Transverse colon (tissue), 4 donors: ENCODE measurements at regions not wholly inside any gene's neighbourhood (a gene's known extent, or its start where the extent isn't known, plus 50 kb on each side); places are given as distances from the start of the nearest gene placed in this dataset.

ENCODE experiments used
- DNase-seq: peaks from one replicate; pipeline ENCODE4 v3.0.0-alpha.2; 2019
- H3K27ac ChIP-seq, 4 donors: fragments of 200-600 bp; sonication (generic); 2 replicates each; pipeline ENCODE4 v1.5.1; 2016 to 2018; ENCODE audit warnings: inconsistent platforms in 4 of 4
- H3K27me3 ChIP-seq: fragments of 200-600 bp; sonication (generic); 2 replicates; pipeline ENCODE4 v1.5.1; 2017; ENCODE audit warnings: inconsistent platforms
- H3K36me3 ChIP-seq, 4 donors: fragments of 200-600 bp; sonication (generic); 2 replicates each; pipeline ENCODE4 v1.5.1; 2017 to 2019; ENCODE audit warnings: inconsistent platforms in 4 of 4
- H3K4me1 ChIP-seq, 4 donors: fragments of 200-600 bp; sonication (generic); 2 replicates each; pipeline ENCODE4 v1.5.1; 2017 to 2020; ENCODE audit warnings: inconsistent platforms in 4 of 4
- H3K4me3 ChIP-seq, 4 donors: fragments of 200-600 bp; sonication (generic); 1 replicate in 1 of 4; 2 replicates in 3 of 4; pipeline versions ENCODE4 v1.5.1 to v1.6.1; 2017 to 2019; ENCODE audit warnings: inconsistent platforms in 4 of 4
- H3K9me3 ChIP-seq, 2 donors: fragments of 200-600 bp; sonication (generic); 2 replicates each; pipeline ENCODE4 v1.5.1; 2017 to 2019; ENCODE audit warnings: inconsistent platforms in 2 of 2
- EP300 ChIP-seq: sonication (generic); formaldehyde crosslinking; IDR thresholded peaks from one replicate; pipeline ENCODE4 v1.6.1; 2017; ENCODE audit warnings: antibody characterized with exemption, low read depth
- POLR2A ChIP-seq: fragments of 450-650 bp; IDR thresholded peaks from one replicate; pipeline ENCODE4 v1.6.1; 2016; ENCODE audit warnings: antibody characterized with exemption, mild to moderate bottlenecking, moderate library complexity
- POLR2AphosphoS5 ChIP-seq, 3 donors: sonication (generic); formaldehyde crosslinking; IDR thresholded peaks; one replicate each; pipeline ENCODE4 v1.6.1; 2016; ENCODE audit warnings: antibody characterized with exemption in 3 of 3
- WGBS, 2 donors: methylation state at CpG; one replicate each; pipeline ENCODE4 v1.1.5; 2018; ENCODE audit warnings: low coverage in 1 of 2; 5-methylcytosine and 5-hydroxymethylcytosine counted together
- in situ Hi-C, 4 donors: fragments of 200-750 bp; cut with MboI; loops; one replicate each; pipeline versions ENCODE4 v1.15.0 to v1.15.1; 2017; ENCODE audit warnings: low sequenced_read_pairs in 3 of 4, low pct_ligation_motif_present in 1 of 4, low pct_unique_long_range_greater_than_20kb in 1 of 4
- intact Hi-C: fragments of 100-400 bp; cut with DNase I; formaldehyde crosslinking; loops from one replicate; pipeline ENCODE4 v1.15.1; 2023; ENCODE audit warnings: low total_unique reads
- TF ChIP-seq, protein P1 (sequence below), 5 experiments: fragments of 200-600 bp in 3 of 5; fragments of 450-650 bp in 2 of 5; sonication (generic) in 3 of 5; IDR thresholded peaks; 1 replicate in 2 of 5; 2 replicates in 3 of 5; pipeline ENCODE4 v1.5.1; 2016 to 2017; ENCODE audit warnings: antibody characterized with exemption in 5 of 5, inconsistent platforms in 3 of 5, mild to moderate bottlenecking in 2 of 5, moderate library complexity in 1 of 5

DNA sequence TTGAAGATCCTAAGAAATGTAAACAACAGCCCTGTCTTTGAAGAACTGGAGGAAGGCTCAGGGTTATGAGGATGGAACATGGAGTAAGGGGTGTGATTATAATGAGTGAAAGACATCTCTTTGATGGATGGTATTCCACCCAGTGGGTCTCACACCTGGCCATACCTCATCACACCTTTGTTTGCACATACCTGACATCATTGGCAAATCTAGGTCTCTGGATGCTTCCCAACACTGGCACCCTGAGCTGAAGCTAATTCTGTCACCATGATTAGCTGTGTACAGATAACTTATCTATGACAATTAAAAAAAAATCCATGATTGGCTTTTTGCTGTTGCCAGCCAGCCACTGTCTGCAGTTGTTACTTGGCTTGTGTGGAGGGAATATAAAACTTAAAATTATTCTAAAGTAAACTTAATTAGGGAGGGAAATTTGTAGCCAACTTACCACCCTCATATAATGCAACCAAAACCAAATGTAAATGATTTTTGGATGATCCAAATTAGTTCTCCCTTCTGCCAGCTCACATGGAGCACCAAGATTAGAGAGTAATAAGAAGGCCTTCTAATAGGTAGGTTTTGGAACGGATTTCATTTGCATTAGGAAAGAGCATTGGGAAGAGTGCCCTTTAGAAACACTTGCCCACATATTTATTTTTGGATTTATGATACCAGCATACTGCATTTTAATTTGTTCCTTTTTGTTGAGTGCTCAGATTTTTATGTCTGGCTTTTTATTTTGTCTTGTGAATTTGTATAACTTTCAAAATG, 249.5 kb downstream of the SOX4 start:
- Histone ChIP-seq H3K4me3 (no peak overlapping the region), H3K27ac (no peak overlapping the region), H3K36me3 (no peaks in the 10 kb centered on the region), H3K27me3 (no peaks in the 10 kb centered on the region), H3K4me1 (peaks cover 0 to 13% (median 9%) of the 10 kb centered on the region in 4 donors), H3K9me3 (no peaks in the 10 kb centered on the region)
- DNase-seq = no peak
- 48 to 50% methylated on average over 1 of the region's 1 CpG for WGBS, 2 donors
- intact Hi-C loops = no loop called here
- in situ Hi-C loops = no loop called here
- TF ChIP-seq, protein P1, sequence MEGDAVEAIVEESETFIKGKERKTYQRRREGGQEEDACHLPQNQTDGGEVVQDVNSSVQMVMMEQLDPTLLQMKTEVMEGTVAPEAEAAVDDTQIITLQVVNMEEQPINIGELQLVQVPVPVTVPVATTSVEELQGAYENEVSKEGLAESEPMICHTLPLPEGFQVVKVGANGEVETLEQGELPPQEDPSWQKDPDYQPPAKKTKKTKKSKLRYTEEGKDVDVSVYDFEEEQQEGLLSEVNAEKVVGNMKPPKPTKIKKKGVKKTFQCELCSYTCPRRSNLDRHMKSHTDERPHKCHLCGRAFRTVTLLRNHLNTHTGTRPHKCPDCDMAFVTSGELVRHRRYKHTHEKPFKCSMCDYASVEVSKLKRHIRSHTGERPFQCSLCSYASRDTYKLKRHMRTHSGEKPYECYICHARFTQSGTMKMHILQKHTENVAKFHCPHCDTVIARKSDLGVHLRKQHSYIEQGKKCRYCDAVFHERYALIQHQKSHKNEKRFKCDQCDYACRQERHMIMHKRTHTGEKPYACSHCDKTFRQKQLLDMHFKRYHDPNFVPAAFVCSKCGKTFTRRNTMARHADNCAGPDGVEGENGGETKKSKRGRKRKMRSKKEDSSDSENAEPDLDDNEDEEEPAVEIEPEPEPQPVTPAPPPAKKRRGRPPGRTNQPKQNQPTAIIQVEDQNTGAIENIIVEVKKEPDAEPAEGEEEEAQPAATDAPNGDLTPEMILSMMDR (IDR thresholded peaks at IDR 0.05) = no peak
- TF ChIP-seq POLR2AphosphoS5 (IDR thresholded peaks at IDR 0.05) = no peak
- TF ChIP-seq EP300 = no peak
- no peak for TF ChIP-seq POLR2A

DNA sequence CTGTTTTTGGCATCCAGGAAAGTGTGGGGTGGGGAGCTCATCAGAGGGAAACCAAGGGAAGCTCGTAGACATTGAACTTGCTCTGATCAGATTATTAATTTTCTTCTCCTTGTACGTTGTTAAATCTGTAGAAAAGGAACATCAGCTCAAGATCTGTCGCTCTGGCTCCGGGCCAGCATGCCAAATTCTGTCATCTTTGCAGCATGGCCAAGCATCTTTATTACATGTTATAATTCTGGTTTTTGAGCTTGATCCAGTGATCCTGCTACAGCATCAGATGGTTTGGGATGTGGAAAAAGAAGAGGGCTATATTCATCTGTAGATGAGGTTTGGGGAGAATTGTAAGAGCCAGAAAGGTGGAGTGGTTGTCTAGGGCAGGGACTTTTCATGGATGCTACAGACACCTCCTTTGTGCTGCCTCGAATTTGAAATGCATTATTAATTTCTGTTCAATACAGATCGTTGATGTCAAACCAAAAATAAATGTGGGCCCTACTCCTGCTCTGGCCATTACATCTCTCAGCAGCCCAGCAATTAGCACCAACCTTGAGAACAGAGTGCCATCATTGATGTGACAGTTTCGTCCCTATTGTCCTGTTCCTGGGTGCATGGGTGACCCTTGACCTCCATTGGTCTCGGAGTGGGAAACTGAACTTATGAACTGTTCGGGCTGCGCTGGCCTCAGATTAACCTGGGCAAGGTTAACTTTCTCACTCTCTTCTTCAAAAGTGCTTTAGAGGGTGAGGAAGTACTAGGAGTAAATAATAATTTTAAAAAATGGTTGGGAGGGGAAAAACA, 250.8 kb downstream of the SOX4 start:
- Histone ChIP-seq H3K9me3 (no peaks in the 10 kb centered on the region), H3K4me1 (peaks cover 0 to 13% (median 9%) of the 10 kb centered on the region in 4 donors), H3K27ac (no peak overlapping the region), H3K4me3 (no peak overlapping the region), H3K36me3 (no peaks in the 10 kb centered on the region), H3K27me3 (no peaks in the 10 kb centered on the region)
- DNase-seq = no peak
- TF ChIP-seq POLR2A (no peak), EP300 (no peak), POLR2AphosphoS5 (IDR thresholded peaks at IDR 0.05) (no peak)
- TF ChIP-seq, protein P1 (IDR thresholded peaks at IDR 0.05) = no peak
- intact Hi-C loops = no loop called here
- WGBS, 2 donors = 86% methylated on average over 5 to 10 of the region's 10 CpGs
- in situ Hi-C loops = no loop called here

DNA sequence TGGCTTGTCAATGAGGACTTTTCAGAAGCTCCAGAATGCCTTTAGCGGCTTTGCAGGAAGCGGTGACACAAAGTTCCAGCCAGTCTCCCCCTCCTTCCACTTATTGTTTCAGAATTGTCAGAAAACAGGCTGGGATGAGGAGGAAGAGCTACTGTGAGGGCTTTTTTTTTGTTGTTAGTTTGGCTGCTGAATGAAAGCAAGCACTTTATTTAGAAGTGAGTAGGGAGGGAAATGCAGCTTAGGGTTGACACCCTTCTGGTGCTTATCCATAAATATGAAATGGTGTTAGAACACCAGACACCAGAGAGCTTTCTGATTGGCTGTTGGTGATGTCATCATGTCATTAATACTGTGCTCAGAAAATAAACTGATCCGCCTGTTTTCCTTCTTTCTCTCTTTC, 251.5 kb downstream of the SOX4 start:
- Histone ChIP-seq H3K9me3 (no peaks in the 10 kb centered on the region), H3K4me3 (no peak overlapping the region), H3K36me3 (no peaks in the 10 kb centered on the region), H3K27me3 (no peaks in the 10 kb centered on the region), H3K4me1 (peaks cover 0 to 13% (median 9%) of the 10 kb centered on the region in 4 donors), H3K27ac (no peak overlapping the region)
- DNase-seq = no peak
- intact Hi-C loops = no loop called here
- TF ChIP-seq, protein P1 (IDR thresholded peaks at IDR 0.05) = no peak
- no peak for TF ChIP-seq EP300
- no peak for TF ChIP-seq POLR2AphosphoS5 (IDR thresholded peaks at IDR 0.05)
- TF ChIP-seq POLR2A = no peak
- in situ Hi-C loops = no loop called here
- 79 to 83% methylated on average over 1 to 3 of the region's 3 CpGs for WGBS, 2 donors

DNA sequence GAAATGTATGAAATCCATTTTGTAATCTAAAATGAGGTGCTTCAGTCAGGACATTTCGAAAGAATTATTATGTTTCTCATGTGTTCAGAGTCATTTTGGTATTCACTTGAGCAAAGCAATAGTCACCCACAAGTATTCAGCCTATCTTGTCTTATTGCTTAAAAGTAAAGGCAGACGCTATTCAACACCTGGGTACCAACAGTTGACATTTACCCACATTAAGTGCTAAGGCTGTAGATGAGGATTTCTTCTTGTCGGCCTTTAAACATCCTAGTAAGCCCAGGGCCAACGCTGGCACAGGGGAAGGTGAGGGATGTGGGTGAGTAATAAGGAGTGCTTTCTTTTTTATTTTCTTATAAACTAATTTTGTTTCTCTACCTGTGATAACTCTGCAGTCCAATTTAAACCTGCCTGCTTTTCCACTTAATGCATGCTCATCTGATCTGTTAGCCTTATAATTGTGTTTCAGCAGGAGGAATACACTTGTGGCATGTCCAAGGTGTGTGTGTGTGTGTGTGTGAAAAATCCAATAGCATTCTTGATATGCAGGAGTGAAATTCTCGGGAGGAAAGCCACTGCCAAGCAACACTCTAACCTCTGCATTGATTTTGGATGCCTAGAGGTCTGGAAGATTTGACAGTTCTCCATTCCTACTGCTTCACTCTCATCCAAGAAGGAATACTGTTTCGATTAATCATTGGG, 252.0 kb downstream of the SOX4 start:
- Histone ChIP-seq H3K27ac (no peak overlapping the region), H3K4me3 (no peak overlapping the region), H3K4me1 (peaks cover 0 to 13% (median 9%) of the 10 kb centered on the region in 4 donors), H3K27me3 (no peaks in the 10 kb centered on the region), H3K9me3 (no peaks in the 10 kb centered on the region), H3K36me3 (no peaks in the 10 kb centered on the region)
- TF ChIP-seq EP300 = no peak
- no peak for TF ChIP-seq POLR2AphosphoS5 (IDR thresholded peaks at IDR 0.05)
- TF ChIP-seq, protein P1 (IDR thresholded peaks at IDR 0.05) = no peak
- no peak for TF ChIP-seq POLR2A
- no peak for DNase-seq
- intact Hi-C loops (no loop called here), in situ Hi-C loops (no loop called here)
- WGBS, 2 donors = 85% methylated on average over 5 to 6 of the region's 6 CpGs
